Neuronal stem cell (in vitro differentiated cells): ENCODE measurements at regions not wholly inside any gene's neighbourhood (a gene's known extent, or its start where the extent isn't known, plus 50 kb on each side); places are given as distances from the start of the nearest gene placed in this dataset.

Experiments
- DNase-seq: peaks from one replicate; pipeline ENCODE4 v3.0.0-alpha.2; 2013; ENCODE audit warnings: low spot score
- H2AFZ ChIP-seq: one replicate; pipeline ENCODE4 v1.6.1; 2013; ENCODE audit warnings: mild to moderate bottlenecking, low read length, inconsistent platforms
- H2AK5ac ChIP-seq: 2 replicates; pipeline ENCODE4 v1.6.1; 2013; ENCODE audit warnings: low read depth, mild to moderate bottlenecking, inconsistent platforms, low read length, moderate library complexity, mixed read lengths
- H2BK120ac ChIP-seq: 2 replicates; pipeline ENCODE4 v1.6.1; 2013; ENCODE audit warnings: low read depth, mild to moderate bottlenecking, inconsistent platforms, low read length, moderate library complexity, mixed read lengths
- H2BK12ac ChIP-seq: one replicate; pipeline ENCODE4 v1.6.1; 2013; ENCODE audit warnings: low read length, inconsistent platforms
- H2BK15ac ChIP-seq: 2 replicates; pipeline ENCODE4 v1.6.1; 2013; ENCODE audit warnings: mild to moderate bottlenecking, low read length, inconsistent platforms, mixed read lengths
- H2BK5ac ChIP-seq: one replicate; pipeline ENCODE4 v1.6.1; 2013; ENCODE audit warnings: inconsistent platforms, mild to moderate bottlenecking, low read length, moderate library complexity
- H3K14ac ChIP-seq: one replicate; pipeline ENCODE4 v1.6.1; 2013; ENCODE audit warnings: low read length, inconsistent platforms
- H3K18ac ChIP-seq: 2 replicates; pipeline ENCODE4 v1.6.1; 2013; ENCODE audit warnings: low read length, inconsistent platforms
- H3K23ac ChIP-seq: 2 replicates; pipeline ENCODE4 v1.6.1; 2013; ENCODE audit warnings: low read depth, mild to moderate bottlenecking, mixed read lengths, low read length, inconsistent platforms; ENCODE audit not compliant: poor library complexity
- H3K27ac ChIP-seq: replicated peaks from 3 replicates; pipeline ENCODE4 v1.5.1; 2013; ENCODE audit warnings: low read length, inconsistent platforms
- H3K27me3 ChIP-seq, 3 experiments: 2 replicates each; pipeline ENCODE4 v1.6.1; 2013; ENCODE audit warnings: low read length in 3 of 3, mild to moderate bottlenecking in 2 of 3, inconsistent platforms in 1 of 3, low read depth in 1 of 3, mixed read lengths in 1 of 3, moderate library complexity in 1 of 3; ENCODE audit not compliant: control insufficient read depth in 3 of 3, insufficient read depth in 3 of 3
- H3K36me3 ChIP-seq, 2 donors: replicated peaks in 1 of 2; 2 replicates each; pipeline ENCODE4 v1.6.1; 2013; ENCODE audit warnings: low read length in 2 of 2; ENCODE audit not compliant: control insufficient read depth in 2 of 2, insufficient read depth in 2 of 2
- H3K4ac ChIP-seq: 2 replicates; pipeline ENCODE4 v1.6.1; 2013; ENCODE audit warnings: inconsistent platforms, mild to moderate bottlenecking, low read length, moderate library complexity
- H3K4me1 ChIP-seq, 2 donors: 1 replicate in 1 of 2; 2 replicates in 1 of 2; pipeline ENCODE4 v1.6.1; 2013; ENCODE audit warnings: low read length in 2 of 2, low read depth in 1 of 2; ENCODE audit not compliant: control insufficient read depth in 2 of 2, insufficient read depth in 1 of 2
- H3K4me2 ChIP-seq: one replicate; pipeline ENCODE4 v1.6.1; 2013; ENCODE audit warnings: mild to moderate bottlenecking, low read length, inconsistent platforms; ENCODE audit not compliant: insufficient read depth, poor library complexity, severe bottlenecking
- H3K4me3 ChIP-seq, 2 donors: 2 replicates each; pipeline ENCODE4 v1.5.1; 2013; ENCODE audit warnings: low read length in 2 of 2, mild to moderate bottlenecking in 2 of 2, inconsistent platforms in 1 of 2, moderate library complexity in 1 of 2
- H3K79me1 ChIP-seq: one replicate; pipeline ENCODE4 v1.6.1; 2013; ENCODE audit warnings: low read depth, mild to moderate bottlenecking, inconsistent platforms, low read length, moderate library complexity
- H3K9ac ChIP-seq: one replicate; pipeline ENCODE4 v1.6.1; 2013; ENCODE audit warnings: mild to moderate bottlenecking, low read depth, low read length, inconsistent platforms; ENCODE audit not compliant: poor library complexity
- H3K9me3 ChIP-seq, 2 donors: replicated peaks in 1 of 2; 2 replicates each; pipeline versions ENCODE3 to v1.6.1; 2013; ENCODE audit warnings: low read length in 2 of 2, mild to moderate bottlenecking in 2 of 2, inconsistent platforms in 1 of 2, low read depth in 1 of 2, mixed read lengths in 1 of 2, moderate library complexity in 1 of 2; ENCODE audit not compliant: control insufficient read depth in 2 of 2, insufficient read depth in 1 of 2
- H4K8ac ChIP-seq: one replicate; pipeline ENCODE4 v1.6.1; 2013; ENCODE audit warnings: low read depth, mild to moderate bottlenecking, inconsistent platforms, low read length, moderate library complexity
- H4K91ac ChIP-seq: one replicate; pipeline ENCODE4 v1.6.1; 2013; ENCODE audit warnings: low read length, low read depth, mild to moderate bottlenecking, inconsistent platforms; ENCODE audit not compliant: poor library complexity
- WGBS, 2 donors: extraction: QIAGEN DNeasy Blood & Tissue Kit; methylation state at CpG; one replicate each; pipeline ENCODE4 v1.1.7; 2013; ENCODE audit warnings: missing lambda C conversion rate in 2 of 2, mixed read lengths in 1 of 2; ENCODE audit not compliant: insufficient read length in 2 of 2, insufficient replicate concordance in 1 of 2; ENCODE audit errors: extremely low coverage in 2 of 2; 5-methylcytosine and 5-hydroxymethylcytosine counted together

- DNase-seq = no peak
- H3K9me3 ChIP-seq = no peaks in the 10 kb centered on the region
- no peak overlapping the region for H2BK15ac ChIP-seq
- H3K36me3 ChIP-seq = no peaks in the 10 kb centered on the region
- no peak overlapping the region for H3K18ac ChIP-seq
- H2AFZ ChIP-seq = no peak overlapping the region
- no peak overlapping the region for H2BK5ac ChIP-seq
- no peak overlapping the region for H3K23ac ChIP-seq
- H3K4ac ChIP-seq = no peak overlapping the region
- no peak overlapping the region for H3K4me2 ChIP-seq
- H2BK120ac ChIP-seq = no peak overlapping the region
- no peak overlapping the region for H2BK12ac ChIP-seq
- H3K4me1 ChIP-seq = peaks cover 0 to 9% of the 10 kb centered on the region in 2 donors
- no peak overlapping the region for H3K9ac ChIP-seq
- H3K4me3 ChIP-seq = no peak overlapping the region
- no peak overlapping the region for H3K14ac ChIP-seq
- no CpG with 5 or more reads among the region's 5 CpGs for WGBS, 2 donors
- no peak overlapping the region for H4K91ac ChIP-seq
- no peaks in the 10 kb centered on the region for H3K79me1 ChIP-seq
- no peak overlapping the region for H4K8ac ChIP-seq
- H2AK5ac ChIP-seq = no peak overlapping the region
- no peak overlapping the region for H3K27ac ChIP-seq
- no peaks in the 10 kb centered on the region for H3K27me3 ChIP-seq
Measured at GRCh38 chr14:65255029-65255545, 152.8 kb upstream of the MAX start.

GRCh38 chr14:65255583-65256461, 153.5 kb upstream of the MAX start:
- Histone ChIP-seq H2BK120ac (no peak overlapping the region), H2BK15ac (no peak overlapping the region), H2AFZ (no peak overlapping the region), H3K36me3 (no peaks in the 10 kb centered on the region), H3K4me1 (peaks cover 0 to 8% of the 10 kb centered on the region in 2 donors), H3K27ac (no peak overlapping the region), H3K23ac (no peak overlapping the region), H3K9ac (no peak overlapping the region), H3K4ac (no peak overlapping the region), H3K4me3 (no peak overlapping the region), H2AK5ac (no peak overlapping the region), H3K79me1 (no peaks in the 10 kb centered on the region), H4K8ac (no peak overlapping the region), H3K4me2 (no peak overlapping the region), H2BK12ac (no peak overlapping the region), H3K27me3 (no peaks in the 10 kb centered on the region), H3K18ac (peak overlapping the region; percentile 11), H4K91ac (no peak overlapping the region), H3K9me3 (no peaks in the 10 kb centered on the region), H2BK5ac (no peak overlapping the region), H3K14ac (no peak overlapping the region)
- no peak for DNase-seq
- no CpG with 5 or more reads among the region's 8 CpGs for WGBS, 2 donors

- H3K18ac ChIP-seq = no peak overlapping the region
- H3K79me1 ChIP-seq = no peaks in the 10 kb centered on the region
- H4K91ac ChIP-seq = no peak overlapping the region
- no peak overlapping the region for H3K14ac ChIP-seq
- no peak overlapping the region for H4K8ac ChIP-seq
- H3K4me1 ChIP-seq = peaks cover 0 to 10% of the 10 kb centered on the region in 2 donors
- no peaks in the 10 kb centered on the region for H3K27me3 ChIP-seq
- DNase-seq = no peak
- no peak overlapping the region for H3K4ac ChIP-seq
- H3K4me3 ChIP-seq = no peak overlapping the region
- no peak overlapping the region for H3K23ac ChIP-seq
- H2BK15ac ChIP-seq = no peak overlapping the region
- H2AK5ac ChIP-seq = no peak overlapping the region
- H3K9ac ChIP-seq = no peak overlapping the region
- no peaks in the 10 kb centered on the region for H3K36me3 ChIP-seq
- H2BK120ac ChIP-seq = no peak overlapping the region
- H3K9me3 ChIP-seq = no peaks in the 10 kb centered on the region
- no peak overlapping the region for H3K4me2 ChIP-seq
- H2AFZ ChIP-seq = no peak overlapping the region
- H2BK12ac ChIP-seq = no peak overlapping the region
- no peak overlapping the region for H3K27ac ChIP-seq
- no peak overlapping the region for H2BK5ac ChIP-seq
- WGBS, 2 donors = no CpG with 5 or more reads among the region's 4 CpGs
Measured at GRCh38 chr14:65256714-65257113, 154.4 kb upstream of the MAX start.

GRCh38 chr14:65257425-65257824, 155.1 kb upstream of the FUT8 start:
- H3K23ac ChIP-seq = no peak overlapping the region
- no peak overlapping the region for H3K27ac ChIP-seq
- no peak overlapping the region for H3K4me2 ChIP-seq
- H2BK5ac ChIP-seq = no peak overlapping the region
- no peak overlapping the region for H2BK12ac ChIP-seq
- H4K8ac ChIP-seq = no peak overlapping the region
- H3K36me3 ChIP-seq = no peaks in the 10 kb centered on the region
- no peaks in the 10 kb centered on the region for H3K79me1 ChIP-seq
- H3K9ac ChIP-seq = no peak overlapping the region
- H3K4me3 ChIP-seq = no peak overlapping the region
- no CpG with 5 or more reads among the region's 7 CpGs for WGBS, 2 donors
- no peaks in the 10 kb centered on the region for H3K9me3 ChIP-seq
- H3K14ac ChIP-seq = no peak overlapping the region
- H3K27me3 ChIP-seq = no peaks in the 10 kb centered on the region
- H2AFZ ChIP-seq = no peak overlapping the region
- no peak overlapping the region for H2BK120ac ChIP-seq
- peaks cover 0 to 10% of the 10 kb centered on the region in 2 donors for H3K4me1 ChIP-seq
- no peak overlapping the region for H2AK5ac ChIP-seq
- no peak overlapping the region for H2BK15ac ChIP-seq
- H3K18ac ChIP-seq = no peak overlapping the region
- no peak overlapping the region for H4K91ac ChIP-seq
- no peak overlapping the region for H3K4ac ChIP-seq
- no peak for DNase-seq
